HFFc6 (cell line): ENCODE measurements at regions not wholly inside any gene's neighbourhood (a gene's known extent, or its start where the extent isn't known, plus 50 kb on each side); places are given as distances from the start of the nearest gene placed in this dataset.

Experiments
- DNase-seq: peaks from one replicate; pipeline ENCODE4 v3.0.0-alpha.2; 2018
- H3K27ac Mint-ChIP-seq: 2 replicates; pipeline ENCODE4 v1.8.0; 2020; ENCODE audit warnings: mild to moderate bottlenecking, mixed read lengths
- H3K27me3 Mint-ChIP-seq: 2 replicates; pipeline ENCODE4 v1.8.0; 2021; ENCODE audit warnings: mild to moderate bottlenecking, moderate library complexity, mixed read lengths; ENCODE audit not compliant: insufficient read depth
- H3K36me3 Mint-ChIP-seq: 2 replicates; pipeline ENCODE4 v1.8.0; 2021; ENCODE audit warnings: low read depth, mixed read lengths
- H3K4me1 Mint-ChIP-seq: 2 replicates; pipeline ENCODE4 v1.8.0; 2020; ENCODE audit warnings: low read depth, mixed read lengths
- H3K4me3 Mint-ChIP-seq: 2 replicates; pipeline ENCODE4 v1.8.0; 2020; ENCODE audit warnings: mild to moderate bottlenecking, moderate library complexity, mixed read lengths
- H3K9me3 Mint-ChIP-seq: 2 replicates; pipeline ENCODE4 v1.8.0; 2020; ENCODE audit warnings: mild to moderate bottlenecking, mixed read lengths
- CTCF ChIP-seq: fragments of 200-600 bp; sonication (generic); IDR thresholded peaks from 2 replicates; pipeline ENCODE4 v1.5.0; 2021; ENCODE audit warnings: antibody characterized with exemption, mild to moderate bottlenecking

- no peak for TF ChIP-seq CTCF
- Mint-ChIP-seq H3K27ac (no peak overlapping the region), H3K36me3 (0 out of 2 replicates have a peak, but pooled peaks cover under 1% of the 10 kb centered on the region), H3K27me3 (peaks cover 6% of the 10 kb centered on the region), H3K4me1 (no peaks in the 10 kb centered on the region), H3K4me3 (no peak overlapping the region), H3K9me3 (peaks cover 19% of the 10 kb centered on the region)
- no peak for DNase-seq
These were observed 475.6 kb upstream of the HS6ST1 start for GRCh38 chr2:128794285-128794684.

GRCh38 chr2:128796321-128796720 lies 477.7 kb upstream of the HS6ST1 start:
- H3K36me3 Mint-ChIP-seq: no peaks in the 10 kb centered on the region
- H3K4me3 Mint-ChIP-seq: no peak overlapping the region
- no peaks in the 10 kb centered on the region for H3K4me1 Mint-ChIP-seq
- TF ChIP-seq CTCF: no peak
- no peak for DNase-seq
- peaks cover 3% of the 10 kb centered on the region for H3K27me3 Mint-ChIP-seq
- peaks cover 18% of the 10 kb centered on the region for H3K9me3 Mint-ChIP-seq
- no peak overlapping the region for H3K27ac Mint-ChIP-seq

GRCh38 chr2:128797092-128797491 lies 478.4 kb upstream of the HS6ST1 start:
- Mint-ChIP-seq H3K9me3 (peaks cover 18% of the 10 kb centered on the region), H3K36me3 (no peaks in the 10 kb centered on the region), H3K27ac (no peak overlapping the region), H3K4me3 (no peak overlapping the region), H3K27me3 (peaks cover 3% of the 10 kb centered on the region), H3K4me1 (no peaks in the 10 kb centered on the region)
- no peak for TF ChIP-seq CTCF
- DNase-seq: no peak

GRCh38 chr2:128797533-128797932 lies 478.9 kb upstream of the HS6ST1 start:
- no peak for DNase-seq
- Mint-ChIP-seq H3K9me3 (peaks cover 18% of the 10 kb centered on the region), H3K27ac (no peak overlapping the region), H3K4me3 (no peak overlapping the region), H3K36me3 (no peaks in the 10 kb centered on the region), H3K27me3 (peaks cover 3% of the 10 kb centered on the region), H3K4me1 (no peaks in the 10 kb centered on the region)
- no peak for TF ChIP-seq CTCF

- Mint-ChIP-seq H3K27me3 (peaks cover 3% of the 10 kb centered on the region), H3K4me3 (no peak overlapping the region), H3K36me3 (no peaks in the 10 kb centered on the region), H3K4me1 (no peaks in the 10 kb centered on the region), H3K9me3 (peaks cover 18% of the 10 kb centered on the region), H3K27ac (no peak overlapping the region)
- no peak for TF ChIP-seq CTCF
- DNase-seq: no peak
These were observed 479.3 kb upstream of the HS6ST1 start for GRCh38 chr2:128797937-128798336.
